K562 (cell line): ENCODE measurements at regions not wholly inside any gene's neighbourhood (a gene's known extent, or its start where the extent isn't known, plus 50 kb on each side); places are given as distances from the start of the nearest gene placed in this dataset.

Source experiments
- ATAC-seq: fragments of 200-7000 bp; cut with Tn5 transposase; 3 replicates; pipeline ENCODE4 v1.9.1; 2020; ENCODE audit warnings: moderate library complexity
- BruUV-seq: library from RNA; stranded (reverse); fragments of 400-500 nt; replicated peaks from 2 replicates; lab custom pipeline; 2021; lab: Mats Ljungman, UMichigan
- CTCF ChIA-PET: fragments of 300-600 bp; formaldehyde crosslinking; extraction: SDS; loops from one replicate; lab custom pipeline; 2021; ENCODE audit warnings: low intra/inter-chr PET ratio; lab: Yijun Ruan, JAX
- POLR2A ChIA-PET: fragments of 300-600, 350-650 bp; sonication (Branson Sonifier 250); formaldehyde crosslinking; extraction: SDS; loops from one replicate; lab custom pipeline; 2021; ENCODE audit warnings: antibody characterized with exemption, inconsistent platforms; lab: Yijun Ruan, JAX
- DNase-seq, 4 experiments: peaks; one replicate each; pipeline versions ENCODE4 v3.0.0 to v3.0.0-alpha.2; 2011 to 2018; ENCODE audit warnings: low spot score in 3 of 4, mixed read lengths in 3 of 4; ENCODE audit errors: extremely low read depth in 1 of 4
- FAIRE-seq: peaks from 2 replicates; lab custom pipeline; 2011; peaks lifted over from hg19 to GRCh38; lab: Jason Lieb, UNC
- H2AFZ ChIP-seq: 2 replicates; pipeline ENCODE4 v1.6.0; 2011; ENCODE audit warnings: low read depth, low read length, control low read depth, inconsistent platforms
- H3K27ac ChIP-seq: fragments of 200-600 bp; 3 replicates; pipeline ENCODE4 v1.8.0; 2011; ENCODE audit warnings: low read depth, mild to moderate bottlenecking, control low read depth, inconsistent platforms, low read length, moderate library complexity, mixed read lengths; ENCODE audit errors: extremely low read depth
- H3K27me3 ChIP-seq, 2 experiments: fragments of 300-600 bp in 1 of 2; 2 replicates in 1 of 2; 3 replicates in 1 of 2; pipeline versions ENCODE4 v1.6.0 to v1.8.0; 2011; ENCODE audit warnings: inconsistent platforms in 2 of 2, low read length in 2 of 2, mild to moderate bottlenecking in 1 of 2, mixed read lengths in 1 of 2, moderate library complexity in 1 of 2; ENCODE audit not compliant: control insufficient read depth in 2 of 2, insufficient read depth in 2 of 2
- H3K36me3 ChIP-seq: fragments of 300-600 bp; 3 replicates; pipeline ENCODE4 v1.8.0; 2011; ENCODE audit warnings: mild to moderate bottlenecking, low read length, inconsistent platforms; ENCODE audit not compliant: control insufficient read depth, insufficient read depth
- H3K4me1 ChIP-seq, 2 experiments: fragments of 200-600 bp in 1 of 2; replicated peaks in 1 of 2; 2 replicates in 1 of 2; 3 replicates in 1 of 2; pipeline versions ENCODE4 v1.5.1 to v1.8.0; 2011; ENCODE audit warnings: inconsistent platforms in 2 of 2, low read length in 2 of 2, mild to moderate bottlenecking in 1 of 2, mixed read lengths in 1 of 2, moderate library complexity in 1 of 2; ENCODE audit not compliant: control insufficient read depth in 2 of 2, insufficient read depth in 2 of 2
- H3K4me2 ChIP-seq: 2 replicates; pipeline ENCODE4 v1.6.1; 2011; ENCODE audit warnings: low read length, control low read depth, inconsistent platforms, mixed read lengths; ENCODE audit not compliant: insufficient read depth
- H3K4me3 ChIP-seq: fragments of 200-600 bp; sonication (generic), shearing (Covaris generic); 2 replicates; pipeline ENCODE4 v1.5.1; 2016; ENCODE audit warnings: control low read depth, inconsistent platforms
- H3K79me2 ChIP-seq: fragments of 200-600 bp; 3 replicates; pipeline ENCODE4 v1.8.0; 2011; ENCODE audit warnings: low read length, inconsistent platforms; ENCODE audit not compliant: control insufficient read depth, insufficient read depth
- H3K9ac ChIP-seq, 2 experiments: 2 replicates each; pipeline versions ENCODE4 v1.6.0 to v1.6.1; 2011; ENCODE audit warnings: low read depth in 2 of 2, low read length in 2 of 2, control low read depth in 1 of 2, inconsistent platforms in 1 of 2, mild to moderate bottlenecking in 1 of 2, mixed read lengths in 1 of 2; ENCODE audit not compliant: insufficient read depth in 1 of 2
- H3K9me1 ChIP-seq: one replicate; pipeline ENCODE4 v1.6.0; 2011; ENCODE audit warnings: inconsistent platforms, mild to moderate bottlenecking, low read length, moderate library complexity; ENCODE audit not compliant: control insufficient read depth, insufficient read depth
- H3K9me3 ChIP-seq: replicated peaks from 2 replicates; pipeline ENCODE4 v1.5.1; 2011; ENCODE audit warnings: low read depth, low read length, inconsistent platforms; ENCODE audit not compliant: control insufficient read depth, insufficient read depth
- H4K20me1 ChIP-seq: replicated peaks from 2 replicates; pipeline ENCODE4 v1.6.1; 2011; ENCODE audit warnings: low read length, inconsistent platforms, mixed read lengths; ENCODE audit not compliant: control insufficient read depth, insufficient read depth
- ARID2 ChIP-seq: fragments of 450-650 bp; IDR thresholded peaks from 2 replicates; pipeline ENCODE4 v1.6.1; 2017; ENCODE audit warnings: antibody characterized with exemption, mild to moderate bottlenecking
- HCFC1 ChIP-seq: IDR thresholded peaks from 2 replicates; pipeline ENCODE4 v1.6.1; 2012; ENCODE audit warnings: low read depth, low read length, improper control_type of control experiment
- MAX ChIP-seq: sonication (generic); formaldehyde crosslinking; IDR thresholded peaks from 2 replicates; pipeline ENCODE4 v1.9.0; 2022; ENCODE audit warnings: mild to moderate bottlenecking, missing genetic modification reagents
- NR2C1 ChIP-seq, 2 experiments: fragments of 450-650 bp; IDR thresholded peaks; 2 replicates each; pipeline ENCODE4 v1.6.1; 2017; ENCODE audit warnings: mild to moderate bottlenecking in 2 of 2, antibody characterized with exemption in 1 of 2, inconsistent platforms in 1 of 2, missing compliant biosample characterization in 1 of 2, missing genetic modification characterization in 1 of 2
- PHF8 ChIP-seq: fragments of 200-600 bp; sonication (generic); IDR thresholded peaks from 2 replicates; pipeline ENCODE4 v1.6.1; 2012; ENCODE audit warnings: mixed run types, mild to moderate bottlenecking, inconsistent platforms, low read length, moderate library complexity, borderline replicate concordance
- SREBF1 ChIP-seq: fragments of 150-350 bp; IDR thresholded peaks from 2 replicates; pipeline ENCODE4 v1.6.1; 2014; ENCODE audit warnings: antibody characterized with exemption, low read depth, low read length, borderline replicate concordance
- TRIM28 ChIP-seq: fragments of 450-650 bp; IDR thresholded peaks from 2 replicates; pipeline ENCODE4 v1.6.1; 2017
- WHSC1 ChIP-seq: IDR thresholded peaks from one replicate; pipeline ENCODE4 v1.6.1; 2012; ENCODE audit warnings: low read length, control low read depth, inconsistent platforms
- ZNF282 ChIP-seq: sonication (generic); formaldehyde crosslinking; IDR thresholded peaks from 2 replicates; pipeline ENCODE4 v1.8.1; 2023; ENCODE audit warnings: missing genetic modification reagents
- WGBS: fragments of 100-300 bp; shearing (Covaris generic); methylation state at CpG from one replicate; pipeline ENCODE4 v1.1.6; 2016; ENCODE audit warnings: low coverage, mixed read lengths; ENCODE audit not compliant: insufficient coverage; ENCODE audit errors: missing lambda C conversion rate; 5-methylcytosine and 5-hydroxymethylcytosine counted together
- in situ Hi-C: fragments of 300-500 bp; cut with MboI; formaldehyde crosslinking; loops from 4 replicates; pipeline ENCODE4 v1.15.0; 2018; ENCODE audit warnings: inconsistent platforms, mixed read lengths
- intact Hi-C: fragments of 100-400 bp; cut with micrococcal nuclease; formaldehyde crosslinking; loops from 2 replicates; pipeline ENCODE4 v1.14.2; 2022

GRCh38 chr5:136910625-136911024 is 545.3 kb upstream of the TRPC7 start:
- in situ Hi-C loops, result no loop called here
- H3K4me3 ChIP-seq, result no peak overlapping the region
- CTCF ChIA-PET, result no interaction called here
- H3K27me3 ChIP-seq, result 0 out of 5 replicates have a peak, but pooled peaks cover 3% of the 10 kb centered on the region in 2 experiments
- H3K9me3 ChIP-seq, result no peaks in the 10 kb centered on the region
- DNase-seq (no peak), FAIRE-seq (no peak), ATAC-seq (no peak)
- H3K36me3 ChIP-seq, result no peaks in the 10 kb centered on the region
- H3K4me1 ChIP-seq, result no peaks in the 10 kb centered on the region
- no peak overlapping the region for H3K9ac ChIP-seq
- intact Hi-C loops, result no loop called here
- POLR2A ChIA-PET, result no interaction called here
- WGBS, result 0% methylated on average over 2 of the region's 2 CpGs
- H3K79me2 ChIP-seq, result no peaks in the 10 kb centered on the region
- H2AFZ ChIP-seq, result no peak overlapping the region
- H3K4me2 ChIP-seq, result no peak overlapping the region
- H3K27ac ChIP-seq, result no peak overlapping the region
- TF ChIP-seq TRIM28 (no peak), SREBF1 (no peak), HCFC1 (no peak), PHF8 (no peak), WHSC1 (no peak), NR2C1 (IDR thresholded peaks at IDR 0.05) (no peak), NR2C1 (tag; IDR thresholded peaks at IDR 0.05) (no peak), MAX (CRISPR knock-in tag) (no peak), ARID2 (no peak), ZNF282 (no peak)
- no peaks in the 10 kb centered on the region for H4K20me1 ChIP-seq
- BruUV-seq, result no TSS peak
- no peaks in the 10 kb centered on the region for H3K9me1 ChIP-seq
